NCI-H2227 (cell line): ENCODE measurements at regions not wholly inside any gene's neighbourhood (a gene's known extent, or its start where the extent isn't known, plus 50 kb on each side); places are given as distances from the start of the nearest gene placed in this dataset.

Experiments
- DNase-seq: peaks from one replicate; lab custom pipeline; 2025; ENCODE audit not compliant: unreplicated experiment; lab: John Stamatoyannopoulos, UW

- no peak for DNase-seq
Measured at GRCh38 chr4:188811121-188811520, 671.9 kb downstream of the TRIML1 start.

- no peak for DNase-seq
Measured at GRCh38 chr4:188812644-188813043, 673.4 kb downstream of the TRIML1 start.

DNA sequence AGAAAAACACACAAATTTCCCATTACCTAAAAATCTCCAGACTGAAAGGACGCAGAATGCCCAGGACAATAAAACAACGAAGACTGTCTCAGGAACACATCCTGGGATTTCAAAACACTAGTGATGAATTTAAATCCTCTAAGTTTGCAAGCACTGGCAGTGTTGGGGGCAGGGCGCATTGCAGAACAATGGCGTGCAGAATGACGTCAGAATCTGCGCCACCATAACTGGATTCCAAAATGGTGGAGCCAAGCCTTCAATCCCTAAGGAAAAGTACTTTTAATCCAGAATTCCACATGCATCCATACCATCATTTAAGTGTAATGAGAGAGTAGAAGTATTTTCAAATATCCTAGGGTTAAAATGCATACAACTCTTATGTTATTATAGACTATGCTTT, 679.1 kb downstream of the TRIML1 start:
- DNase-seq, result no peak

DNA sequence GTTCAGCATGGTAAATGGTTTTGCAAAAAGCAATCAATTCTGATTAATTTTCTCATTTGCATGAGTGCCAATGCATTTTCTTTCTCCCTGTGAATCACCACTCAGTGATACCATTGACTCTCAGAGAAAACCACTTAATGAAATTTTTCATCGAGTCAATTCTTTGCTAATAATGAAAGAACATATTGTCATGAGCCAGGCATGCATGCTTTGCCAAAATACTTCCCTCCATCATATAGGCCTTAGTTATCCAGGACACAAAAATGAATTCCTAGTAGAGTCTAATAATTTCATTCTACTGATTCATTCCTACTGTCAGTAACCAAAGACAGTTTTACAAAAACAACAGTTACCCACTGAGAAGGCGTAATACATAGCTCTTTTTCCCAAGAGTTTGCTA, 680.0 kb downstream of the TRIML1 start:
- DNase-seq, result no peak

GRCh38 chr4:188821500-188821899, 682.3 kb downstream of the TRIML1 start:
- no peak for DNase-seq

- DNase-seq, result no peak
Measured at GRCh38 chr4:188822698-188823097, 683.5 kb downstream of the TRIML1 start.

DNA sequence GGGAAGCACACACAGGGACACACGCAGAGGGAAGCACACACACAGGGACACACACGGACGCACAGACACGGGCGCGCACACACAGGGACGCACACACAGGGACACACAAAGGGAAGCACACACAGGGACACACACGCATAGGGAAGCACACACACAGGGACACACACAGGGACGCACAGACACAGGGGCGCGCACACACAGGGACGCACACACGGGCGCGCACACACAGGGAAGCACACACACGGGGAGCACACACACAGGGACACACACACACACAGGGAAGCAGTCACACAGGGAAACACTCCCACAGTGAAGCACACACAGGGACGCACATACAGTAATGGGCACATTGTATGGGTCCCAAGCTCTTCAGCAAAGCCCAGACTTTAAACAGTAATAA, 685.3 kb downstream of the TRIML1 start:
- DNase-seq, result no peak

DNA sequence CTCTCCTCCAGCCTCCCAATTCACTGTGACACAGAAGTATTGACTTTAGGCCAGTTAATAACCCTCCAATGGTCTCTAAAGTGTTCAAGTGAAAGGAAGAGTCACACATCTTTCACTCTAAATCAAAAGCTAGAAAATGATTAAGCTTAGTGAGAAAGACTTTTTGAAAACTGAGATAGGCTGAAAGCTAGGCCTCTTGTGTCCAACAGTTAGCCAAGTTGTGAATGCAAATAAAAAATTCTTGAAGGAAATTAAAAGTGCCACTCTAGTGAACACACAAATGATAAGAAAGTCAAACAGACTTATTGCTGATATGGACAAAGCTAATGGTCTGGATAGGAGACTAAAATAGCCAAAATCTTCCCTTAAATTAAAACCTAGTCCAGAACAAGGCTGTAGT, 687.2 kb downstream of the TRIML1 start:
- no peak for DNase-seq

GRCh38 chr4:188839704-188840103, 700.5 kb downstream of the TRIML1 start:
- DNase-seq, result no peak

DNA sequence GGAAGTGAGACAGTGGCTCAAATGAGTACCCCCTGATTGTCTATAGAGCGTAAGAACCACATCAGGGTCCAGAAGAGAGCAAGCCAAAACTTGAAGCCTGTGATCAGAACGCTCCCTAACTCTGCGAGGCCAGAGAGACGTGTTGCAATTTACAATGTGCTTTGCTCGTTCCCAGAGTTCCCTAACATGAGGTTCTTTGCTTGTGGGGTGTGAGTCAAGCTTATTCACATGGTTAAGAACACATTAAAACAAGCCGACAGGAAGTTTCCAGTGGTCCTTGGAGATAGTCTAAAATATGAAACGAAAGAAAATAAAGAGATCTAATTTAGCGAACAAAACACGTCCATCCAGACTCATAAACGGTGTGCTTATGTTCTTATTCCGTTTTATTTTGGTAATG, 702.3 kb downstream of the TRIML1 start:
- no peak for DNase-seq

DNA sequence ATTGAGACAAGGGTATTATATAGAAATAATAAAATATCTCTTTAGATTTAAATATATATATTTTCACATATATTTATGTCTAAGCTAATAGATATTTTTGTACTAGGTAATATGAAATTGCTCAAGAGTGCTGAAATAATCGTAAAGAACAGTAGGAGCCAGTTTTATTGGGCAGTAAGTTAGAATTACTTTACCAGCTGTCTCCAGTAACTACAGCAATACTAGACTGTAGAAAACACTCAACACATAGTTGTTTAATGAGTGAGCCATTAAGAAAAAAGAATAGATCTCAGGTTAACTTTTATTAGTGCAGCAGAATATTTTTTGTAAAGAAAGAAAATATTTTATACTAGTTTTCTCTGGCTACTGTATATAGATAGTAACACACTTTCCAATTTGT, 715.2 kb downstream of the TRIML1 start:
- no peak for DNase-seq

GRCh38 chr4:188858696-188859095, 719.5 kb downstream of the TRIML1 start:
- no peak for DNase-seq

DNA sequence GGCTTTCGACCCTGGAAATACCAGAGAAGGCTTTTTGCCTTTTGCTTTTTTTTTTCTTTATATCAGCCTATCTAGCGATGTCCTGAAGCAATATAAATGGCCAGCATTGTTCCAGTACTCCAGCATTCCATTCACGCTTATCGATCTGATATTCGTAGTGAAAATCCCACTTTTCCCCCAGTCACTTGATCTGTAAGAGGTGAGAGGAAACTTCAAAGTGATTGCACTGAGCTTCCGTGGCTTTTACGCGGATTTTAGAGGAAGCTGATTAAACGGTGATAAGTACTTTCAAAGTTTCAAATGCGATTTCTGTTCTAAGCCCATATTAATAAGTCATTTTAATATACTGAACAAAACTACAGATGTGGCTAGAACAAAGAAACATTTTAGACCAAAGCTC, 725.5 kb downstream of the TRIML1 start:
- no peak for DNase-seq

GRCh38 chr4:188867796-188868195, 728.6 kb downstream of the TRIML1 start:
- no peak for DNase-seq

DNA sequence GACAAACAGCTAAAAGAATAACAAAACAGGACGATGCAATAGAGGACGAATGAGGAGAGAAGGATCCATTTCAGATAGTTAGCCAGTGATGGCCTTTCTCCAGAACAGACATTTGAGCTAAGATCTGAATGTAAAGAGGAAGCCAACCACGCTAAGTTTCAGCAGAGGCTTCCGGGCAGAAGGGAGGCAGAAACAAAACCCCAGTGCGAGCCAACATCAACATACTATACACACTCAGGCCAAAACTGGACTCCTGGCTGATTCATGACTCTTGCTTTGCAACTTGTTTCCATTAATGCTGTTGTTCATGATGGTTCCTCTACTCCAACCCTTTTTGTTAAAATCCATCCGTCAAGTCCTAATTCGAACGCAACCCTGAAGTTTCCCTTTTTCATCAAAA, 730.3 kb downstream of the TRIML1 start:
- DNase-seq, result no peak

DNA sequence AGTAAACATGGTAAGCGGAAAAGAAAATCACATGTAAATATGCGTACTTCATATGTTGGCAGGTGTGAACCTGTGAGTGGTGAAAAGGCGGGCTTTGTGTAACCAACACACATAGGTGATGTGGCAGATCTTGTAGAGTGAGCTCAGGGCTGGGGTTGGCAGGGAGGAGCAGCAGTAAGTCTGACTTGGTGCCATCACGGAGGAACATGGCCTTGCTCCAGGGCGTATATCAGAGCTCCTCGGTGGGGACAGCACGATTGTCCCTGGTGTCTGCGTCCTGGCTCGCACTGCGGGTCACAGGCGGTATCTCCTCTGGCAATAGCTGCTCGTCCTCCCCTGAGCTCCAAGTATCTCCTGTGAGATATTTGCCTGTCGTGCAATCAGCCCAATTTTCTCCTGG, 733.6 kb downstream of the TRIML1 start:
- no peak for DNase-seq

DNA sequence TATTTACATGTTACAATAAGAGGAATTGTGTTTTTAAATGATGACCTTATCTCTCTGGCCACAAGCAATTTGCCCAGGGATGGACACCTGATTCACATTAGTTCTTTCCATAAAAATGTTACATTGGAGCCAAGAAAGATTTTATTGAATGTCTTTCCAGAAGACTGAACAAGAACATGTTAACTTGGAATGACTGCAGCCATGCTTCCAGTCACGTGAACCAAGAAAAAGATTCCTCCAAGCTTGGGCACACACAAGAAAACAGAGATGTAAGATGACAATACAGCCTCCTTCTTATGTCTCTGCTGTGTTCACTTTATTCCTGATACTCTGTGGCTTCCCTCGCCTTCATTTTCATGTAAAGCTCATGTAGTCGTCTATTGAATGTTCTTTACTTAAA, 737.6 kb downstream of the TRIML1 start:
- no peak for DNase-seq

GRCh38 chr4:188879598-188879997, 740.4 kb downstream of the TRIML1 start:
- DNase-seq, result no peak

- no peak for DNase-seq
Measured at GRCh38 chr4:188887905-188888304, 748.7 kb downstream of the TRIML1 start.

GRCh38 chr4:188892837-188893236, 753.6 kb downstream of the TRIML1 start:
- DNase-seq, result no peak

DNA sequence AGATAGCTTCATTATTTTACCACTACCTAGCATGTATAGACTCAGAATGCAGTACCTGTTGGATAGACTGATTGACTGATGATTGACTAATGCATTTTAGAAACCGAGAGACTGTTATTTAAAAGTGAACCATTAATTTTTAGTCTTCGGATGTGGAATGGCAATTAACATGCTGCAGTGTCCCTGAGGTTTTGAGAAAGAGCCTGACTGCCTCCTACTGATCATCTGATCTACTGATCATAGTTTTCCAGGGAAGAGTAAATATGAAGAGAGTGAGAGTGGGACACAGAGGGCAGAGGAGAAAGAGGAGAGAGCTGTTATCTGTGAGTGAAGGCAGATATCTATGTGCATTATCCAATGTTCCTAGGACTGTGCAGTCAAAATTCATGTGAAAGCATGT, 764.7 kb downstream of the TRIML1 start:
- DNase-seq, result no peak

DNA sequence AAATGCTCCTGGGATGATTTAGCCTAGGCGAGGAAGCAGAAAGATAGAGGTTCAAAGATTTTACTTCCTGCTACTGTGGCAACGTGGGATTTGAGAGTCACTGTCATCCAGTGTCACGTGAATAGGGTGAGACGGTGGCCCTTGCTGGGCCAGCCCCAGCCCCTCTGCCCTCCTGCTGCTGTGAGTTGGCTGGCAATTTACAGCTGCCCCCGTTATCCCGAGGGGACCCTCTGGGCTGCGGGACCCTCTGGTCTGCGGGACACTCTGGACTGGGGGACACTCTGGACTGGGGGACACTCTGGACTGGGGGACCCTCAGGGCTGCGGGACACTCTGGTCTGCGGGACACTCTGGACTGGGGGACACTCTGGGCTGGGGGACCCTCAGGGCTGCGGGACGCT, 765.4 kb downstream of the TRIML1 start:
- DNase-seq, result no peak

- DNase-seq, result no peak
Measured at GRCh38 chr4:188905248-188905647, 766.0 kb downstream of the TRIML1 start.

DNA sequence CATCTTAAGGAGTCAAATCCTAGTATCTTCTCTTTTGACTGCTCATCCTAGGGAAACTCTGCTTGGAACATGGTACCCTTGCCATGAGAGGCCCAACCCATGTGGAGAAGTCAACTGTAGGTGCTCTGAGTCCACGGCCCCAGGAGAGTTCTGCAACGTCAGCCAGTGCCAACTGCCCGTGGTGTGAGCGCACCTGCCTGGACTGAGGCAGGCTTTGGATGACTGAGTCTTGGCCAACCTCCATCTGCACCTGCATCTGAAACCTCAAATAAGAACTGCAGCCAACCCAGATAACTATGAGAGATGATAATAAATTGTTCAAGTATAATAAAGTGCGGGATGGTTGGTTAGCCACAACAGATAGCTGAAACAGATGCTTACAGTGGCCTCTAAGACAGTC, 772.0 kb downstream of the TRIML1 start:
- no peak for DNase-seq
